A673 (cell line): ENCODE measurements at regions not wholly inside any gene's neighbourhood (a gene's known extent, or its start where the extent isn't known, plus 50 kb on each side); places are given as distances from the start of the nearest gene placed in this dataset.

Source experiments
- BruUV-seq: library from RNA; stranded (reverse); fragments of 400-500 nt; replicated peaks from 2 replicates; lab custom pipeline; 2021; lab: Mats Ljungman, UMichigan
- CTCF ChIA-PET: fragments of 300-600 bp; sonication (Branson Sonifier 250); formaldehyde crosslinking; loops from one replicate; lab custom pipeline; 2022; ENCODE audit warnings: antibody characterized with exemption; lab: Charles Lee
- POLR2A ChIA-PET: fragments of 300-600 bp; sonication (Branson Sonifier 250); formaldehyde crosslinking; loops from one replicate; lab custom pipeline; 2022; ENCODE audit warnings: antibody characterized with exemption; ENCODE audit not compliant: low non-redundant PET; lab: Charles Lee
- DNase-seq: peaks from one replicate; pipeline ENCODE4 v3.0.0-alpha.2; 2015; ENCODE audit warnings: low spot score
- H3K27ac ChIP-seq: fragments of 200-600 bp; sonication (generic); 2 replicates; pipeline ENCODE4 v1.5.1; 2016; ENCODE audit warnings: mixed run types, low read depth, mild to moderate bottlenecking, mixed read lengths, antibody characterized with exemption, low read length; ENCODE audit not compliant: poor library complexity, severe bottlenecking
- H3K27me3 ChIP-seq: fragments of 200-600 bp; sonication (generic); replicated peaks from 2 replicates; pipeline ENCODE4 v1.6.1; 2017; ENCODE audit warnings: mixed run types, low read depth, mild to moderate bottlenecking, mixed read lengths, antibody characterized with exemption, low read length; ENCODE audit not compliant: insufficient read depth, poor library complexity
- H3K36me3 ChIP-seq: fragments of 200-600 bp; sonication (generic); 2 replicates; pipeline ENCODE4 v1.6.1; 2016; ENCODE audit warnings: mixed run types, mild to moderate bottlenecking, mixed read lengths, antibody characterized with exemption, low read length; ENCODE audit not compliant: insufficient read depth, poor library complexity, severe bottlenecking
- H3K4me1 ChIP-seq: fragments of 200-600 bp; sonication (generic); 2 replicates; pipeline ENCODE4 v1.6.1; 2017; ENCODE audit warnings: mixed run types, mild to moderate bottlenecking, mixed read lengths, antibody characterized with exemption, low read length; ENCODE audit not compliant: insufficient read depth, poor library complexity, severe bottlenecking
- H3K4me3 ChIP-seq: fragments of 200-600 bp; sonication (generic); 2 replicates; pipeline ENCODE4 v1.5.1; 2016; ENCODE audit warnings: low read depth, mixed run types, mild to moderate bottlenecking, mixed read lengths, low read length; ENCODE audit not compliant: poor library complexity, severe bottlenecking
- H3K9me3 ChIP-seq: fragments of 200-600 bp; sonication (generic); 2 replicates; pipeline ENCODE4 v1.6.1; 2016; ENCODE audit warnings: mixed run types, low read depth, mild to moderate bottlenecking, mixed read lengths, antibody characterized with exemption, low read length; ENCODE audit not compliant: poor library complexity, severe bottlenecking
- CTCF ChIP-seq: fragments of 300-800, 200-600 bp; sonication (generic); conservative IDR thresholded peaks from 2 replicates; pipeline ENCODE4 v1.5.1; 2017; ENCODE audit warnings: low read depth, mild to moderate bottlenecking, antibody characterized with exemption, low read length, moderate library complexity, mixed read lengths
- EZH2 ChIP-seq: fragments of 200-600 bp; sonication (generic); IDR thresholded peaks from 2 replicates; pipeline ENCODE4 v1.6.1; 2017; ENCODE audit warnings: borderline replicate concordance, low read depth, mild to moderate bottlenecking, mixed read lengths, antibody characterized with exemption, low read length; ENCODE audit not compliant: poor library complexity, severe bottlenecking
- intact Hi-C: fragments of 100-400 bp; cut with micrococcal nuclease; formaldehyde crosslinking; loops from one replicate; pipeline ENCODE4 v1.10.0; 2022; ENCODE audit not compliant: unreplicated experiment

GRCh38 chr1:8136766-8137165 lies 110.7 kb upstream of the ERRFI1 start:
- intact Hi-C loops: no loop called here
- Histone ChIP-seq H3K4me1 (peaks cover 11% of the 10 kb centered on the region), H3K9me3 (no peaks in the 10 kb centered on the region), H3K27ac (no peak overlapping the region), H3K27me3 (no peaks in the 10 kb centered on the region), H3K4me3 (no peak overlapping the region), H3K36me3 (no peaks in the 10 kb centered on the region)
- TF ChIP-seq CTCF (no peak), EZH2 (no peak)
- CTCF ChIA-PET: no interaction called here
- BruUV-seq: no TSS peak
- DNase-seq: no peak
- POLR2A ChIA-PET: no interaction called here

GRCh38 chr1:8135250-8135649 lies 109.1 kb upstream of the ERRFI1 start:
- ChIA-PET POLR2A (no interaction called here), CTCF (interaction anchor here (0.5 kb wide), 1 partner anchor 20 kb away, joined by 3 read pairs; no protein-coding TSS in a partner anchor)
- no peak for TF ChIP-seq EZH2
- TF ChIP-seq CTCF: no peak
- Histone ChIP-seq H3K9me3 (no peaks in the 10 kb centered on the region), H3K27ac (no peak overlapping the region), H3K4me1 (peaks cover 11% of the 10 kb centered on the region), H3K27me3 (no peaks in the 10 kb centered on the region), H3K4me3 (no peak overlapping the region), H3K36me3 (no peaks in the 10 kb centered on the region)
- intact Hi-C loops: no loop called here
- no peak for DNase-seq
- no TSS peak for BruUV-seq

- Histone ChIP-seq H3K9me3 (no peaks in the 10 kb centered on the region), H3K36me3 (no peaks in the 10 kb centered on the region), H3K27ac (no peak overlapping the region), H3K4me1 (peaks cover 11% of the 10 kb centered on the region), H3K27me3 (no peaks in the 10 kb centered on the region), H3K4me3 (no peak overlapping the region)
- intact Hi-C loops: no loop called here
- ChIA-PET POLR2A (no interaction called here), CTCF (interaction anchor here (0.7 kb wide), 1 partner anchor 35 kb away, joined by 4 read pairs; no protein-coding TSS in a partner anchor)
- no peak for TF ChIP-seq EZH2
- no peak for TF ChIP-seq CTCF
- DNase-seq: no peak
- no TSS peak for BruUV-seq
Measured at GRCh38 chr1:8134546-8135235, 108.6 kb upstream of the ERRFI1 start.
